ENCODE measurements at regions not wholly inside any gene's neighbourhood (a gene's known extent, or its start where the extent isn't known, plus 50 kb on each side); places are given as distances from the start of the nearest gene placed in this dataset.
A peak's percentile ranks its signal among the peaks of the same experiment; 100 is the strongest.

- H3F3A ChIP-seq (replicated peaks; ENCODE audit: insufficient read depth), result peaks cover 4% of the 10 kb centered on the region
- H3K27ac ChIP-seq (ENCODE audit: low read depth in 2 of 2, low read length in 1 of 2), result no peak overlapping the region
- H4K20me1 ChIP-seq (ENCODE audit: insufficient read depth), result no peaks in the 10 kb centered on the region
- DNase-seq, result no peak
- H2AFZ ChIP-seq (ENCODE audit: low read depth), result 0 out of 2 replicates have a peak overlapping the region, but pooled peaks have one; percentile 30
- H3K9me3 ChIP-seq, result no peaks in the 10 kb centered on the region
- no peaks in the 10 kb centered on the region for H3K9me2 ChIP-seq
- H3K4me3 ChIP-seq (ENCODE audit: low read depth in 2 of 2, low read length in 1 of 2), result no peak overlapping the region
- no peak overlapping the region for H3K9ac ChIP-seq
- no peaks in the 10 kb centered on the region for H3K27me3 ChIP-seq (ENCODE audit: insufficient read depth)
- H3K4me1 ChIP-seq (ENCODE audit: control insufficient read depth in 1 of 2, insufficient read depth in 2 of 2, low read depth in 1 of 2, low read length in 1 of 2), result no peaks in the 10 kb centered on the region
- no peaks in the 10 kb centered on the region for H3K36me3 ChIP-seq (replicated peaks in 1 of 2; ENCODE audit: control insufficient read depth in 1 of 2, insufficient read depth in 2 of 2, low read length in 1 of 2)
- no peak for TF ChIP-seq TAF1 (IDR thresholded peaks at IDR 0.05; ENCODE audit: borderline replicate concordance, low read depth, low read length)
- TF ChIP-seq ELF1 (IDR thresholded peaks at IDR 0.05), result no peak
- no peak for TF ChIP-seq USF2 (IDR thresholded peaks at IDR 0.05; ENCODE audit: borderline replicate concordance, low read depth, low read length)
- no peak for TF ChIP-seq EZH2phosphoT487 (IDR thresholded peaks at IDR 0.05; ENCODE audit: borderline replicate concordance, low read depth)
- no peak for TF ChIP-seq NRF1 (IDR thresholded peaks at IDR 0.05; ENCODE audit: low read depth, low read length)
- no peak for TF ChIP-seq SMC3 (IDR thresholded peaks at IDR 0.05; ENCODE audit: low read depth, low read length)
- no peak for TF ChIP-seq JUND (IDR thresholded peaks at IDR 0.05)
- TF ChIP-seq TCF12 (IDR thresholded peaks at IDR 0.05), result no peak
- TF ChIP-seq CHD2 (IDR thresholded peaks at IDR 0.05; ENCODE audit: low read length, partially characterized antibody), result no peak
- no peak for TF ChIP-seq GABPA (IDR thresholded peaks at IDR 0.05; ENCODE audit: low read depth)
- TF ChIP-seq MAX (IDR thresholded peaks at IDR 0.05; ENCODE audit: low read depth), result no peak
- TF ChIP-seq IRF3 (IDR thresholded peaks at IDR 0.05; ENCODE audit: low read depth, low read length), result no peak
- TF ChIP-seq PBX3 (IDR thresholded peaks at IDR 0.05), result no peak
- no peak for TF ChIP-seq CTCF (IDR thresholded peaks at IDR 0.05)
- no peak for TF ChIP-seq MXI1 (IDR thresholded peaks at IDR 0.05; ENCODE audit: low read depth, low read length)
- TF ChIP-seq FOXM1 (IDR thresholded peaks at IDR 0.05; ENCODE audit: low read depth), result no peak
- TF ChIP-seq GATA2 (CRISPR knock-in tag; IDR thresholded peaks at IDR 0.05), result no peak
- no peak for TF ChIP-seq FOSL2 (IDR thresholded peaks at IDR 0.05; ENCODE audit: borderline replicate concordance, low read depth)
- no peaks in the 10 kb centered on the region for H3K79me2 ChIP-seq (ENCODE audit: insufficient read depth)
- CTCF ChIA-PET, result interaction anchor here (0.5 kb wide), 1 partner anchor 1215 kb away, joined by 4 read pairs; no protein-coding TSS in a partner anchor
- POLR2A ChIA-PET, result no interaction called here
- H3K4me2 ChIP-seq, result no peak overlapping the region
- WGBS (ENCODE audit: low lambda C conversion rate), result 59% methylated on average over 3 of the region's 3 CpGs
Observed at GRCh38 chr3:162776148-162776547, 1279.5 kb downstream of the OTOL1 start.
